GM06990 (cell line): ENCODE measurements at regions not wholly inside any gene's neighbourhood (a gene's known extent, or its start where the extent isn't known, plus 50 kb on each side); places are given as distances from the start of the nearest gene placed in this dataset.

ENCODE experiments used
- DNase-seq: peaks from one replicate; pipeline ENCODE4 v3.0.0-alpha.2; 2011; ENCODE audit not compliant: insufficient read length; ENCODE audit errors: extremely low read depth
- H3K27me3 ChIP-seq: replicated peaks from 2 replicates; pipeline ENCODE4 v1.6.0; 2011; ENCODE audit warnings: low read length; ENCODE audit not compliant: control insufficient read depth, insufficient read depth
- H3K36me3 ChIP-seq: 2 replicates; pipeline ENCODE4 v1.5.1; 2011; ENCODE audit warnings: low read length; ENCODE audit not compliant: control insufficient read depth, insufficient read depth
- H3K4me3 ChIP-seq: replicated peaks from 2 replicates; pipeline ENCODE4 v1.5.1; 2011; ENCODE audit warnings: low read depth, mild to moderate bottlenecking, control low read depth, low read length
- TF ChIP-seq, protein P1 (sequence below): IDR thresholded peaks from 2 replicates; pipeline ENCODE4 v1.5.1; 2011; ENCODE audit warnings: low read length, control low read depth, mild to moderate bottlenecking, inconsistent platforms; ENCODE audit not compliant: insufficient read depth, poor library complexity, severe bottlenecking

DNA sequence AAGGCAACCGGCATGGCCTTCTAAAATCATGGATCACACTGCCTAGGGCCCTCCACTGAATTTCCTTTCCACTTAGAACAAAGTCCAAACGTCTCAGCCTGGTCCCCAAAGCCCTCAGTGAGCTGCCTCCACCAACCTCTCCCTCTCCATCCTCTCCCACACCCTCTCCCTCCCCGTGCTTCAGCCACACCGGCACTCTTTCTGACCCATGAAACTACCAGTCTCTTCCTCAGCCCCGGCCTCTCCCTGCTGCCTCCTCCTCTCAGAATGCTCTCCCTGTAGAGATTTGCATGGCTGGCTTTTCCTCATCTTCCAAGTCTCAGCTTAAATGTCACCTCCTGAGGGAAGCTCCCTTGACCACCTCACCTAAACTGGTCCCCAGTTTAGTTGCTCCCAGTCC is 219.0 kb upstream of the ZMIZ1 start:
- no peak for DNase-seq
- TF ChIP-seq, protein P1, sequence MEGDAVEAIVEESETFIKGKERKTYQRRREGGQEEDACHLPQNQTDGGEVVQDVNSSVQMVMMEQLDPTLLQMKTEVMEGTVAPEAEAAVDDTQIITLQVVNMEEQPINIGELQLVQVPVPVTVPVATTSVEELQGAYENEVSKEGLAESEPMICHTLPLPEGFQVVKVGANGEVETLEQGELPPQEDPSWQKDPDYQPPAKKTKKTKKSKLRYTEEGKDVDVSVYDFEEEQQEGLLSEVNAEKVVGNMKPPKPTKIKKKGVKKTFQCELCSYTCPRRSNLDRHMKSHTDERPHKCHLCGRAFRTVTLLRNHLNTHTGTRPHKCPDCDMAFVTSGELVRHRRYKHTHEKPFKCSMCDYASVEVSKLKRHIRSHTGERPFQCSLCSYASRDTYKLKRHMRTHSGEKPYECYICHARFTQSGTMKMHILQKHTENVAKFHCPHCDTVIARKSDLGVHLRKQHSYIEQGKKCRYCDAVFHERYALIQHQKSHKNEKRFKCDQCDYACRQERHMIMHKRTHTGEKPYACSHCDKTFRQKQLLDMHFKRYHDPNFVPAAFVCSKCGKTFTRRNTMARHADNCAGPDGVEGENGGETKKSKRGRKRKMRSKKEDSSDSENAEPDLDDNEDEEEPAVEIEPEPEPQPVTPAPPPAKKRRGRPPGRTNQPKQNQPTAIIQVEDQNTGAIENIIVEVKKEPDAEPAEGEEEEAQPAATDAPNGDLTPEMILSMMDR: no peak

DNA sequence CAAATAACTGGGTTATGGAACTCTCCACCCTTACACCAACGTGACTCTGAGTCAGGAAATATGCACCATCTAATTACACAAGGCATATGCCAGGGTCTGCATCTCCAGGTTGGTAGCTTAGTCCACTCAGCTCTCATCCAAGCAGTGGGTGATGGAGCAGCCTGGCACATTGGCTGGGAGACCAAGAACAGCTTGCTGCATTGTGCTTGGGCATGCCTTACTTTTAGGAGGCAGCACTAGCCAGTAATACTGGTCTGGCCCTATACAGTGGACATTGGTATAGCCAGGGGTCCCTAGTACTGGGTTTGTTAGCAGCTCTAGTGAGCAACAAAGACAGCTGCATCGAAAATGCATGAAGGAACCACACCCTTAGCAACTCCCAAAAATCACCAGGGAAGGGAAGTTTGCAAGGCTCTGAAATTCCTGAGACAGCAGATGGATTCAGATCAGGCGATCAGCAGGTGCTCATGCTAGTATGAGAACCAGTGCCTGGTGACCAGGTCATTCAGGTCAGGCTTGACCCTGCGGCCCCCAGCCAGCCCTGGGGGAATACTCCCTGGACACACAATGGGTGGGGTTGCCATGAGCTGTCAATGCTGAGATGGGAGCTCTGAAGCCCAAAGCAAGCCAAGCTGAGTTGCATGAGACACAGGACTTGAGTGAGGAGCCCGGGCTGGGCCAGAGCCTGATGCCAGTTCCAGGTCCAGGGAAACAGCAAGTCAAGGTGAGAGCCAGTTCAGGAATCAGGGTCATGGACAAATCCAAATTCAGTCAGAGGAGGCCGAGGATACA is 217.9 kb upstream of the ZMIZ1 start:
- TF ChIP-seq, protein P1: no peak
- no peak for DNase-seq
- Histone ChIP-seq H3K27me3 (peaks cover 2% of the 10 kb centered on the region), H3K4me3 (no peak overlapping the region), H3K36me3 (no peaks in the 10 kb centered on the region)

More for the DNA sequence above, 219.0 kb upstream of the ZMIZ1 start:
- Histone ChIP-seq H3K36me3 (no peaks in the 10 kb centered on the region), H3K4me3 (no peak overlapping the region), H3K27me3 (peaks cover 2% of the 10 kb centered on the region)

DNA sequence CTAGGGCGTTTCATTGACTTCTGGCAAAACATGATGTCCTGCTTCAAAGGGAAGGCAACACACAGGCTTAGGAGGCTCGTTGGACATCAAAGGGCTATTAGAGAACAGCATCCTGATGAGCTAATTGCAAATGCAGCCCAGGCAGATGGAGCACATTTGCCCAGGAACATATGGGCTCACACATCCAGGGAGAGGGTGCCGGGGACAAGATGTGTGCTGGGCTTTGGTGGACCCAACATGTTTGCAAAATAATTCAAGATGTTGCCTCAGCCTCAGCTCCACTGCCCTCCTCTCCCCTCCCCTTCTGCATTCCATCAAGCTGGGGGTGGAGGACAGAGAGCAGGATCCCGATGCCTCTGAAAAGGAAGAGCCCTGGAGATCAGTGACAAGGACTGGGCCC is 217.1 kb upstream of the ZMIZ1 start:
- Histone ChIP-seq H3K27me3 (peaks cover 2% of the 10 kb centered on the region), H3K4me3 (no peak overlapping the region), H3K36me3 (no peaks in the 10 kb centered on the region)
- no peak for DNase-seq
- TF ChIP-seq, protein P1: no peak

DNA sequence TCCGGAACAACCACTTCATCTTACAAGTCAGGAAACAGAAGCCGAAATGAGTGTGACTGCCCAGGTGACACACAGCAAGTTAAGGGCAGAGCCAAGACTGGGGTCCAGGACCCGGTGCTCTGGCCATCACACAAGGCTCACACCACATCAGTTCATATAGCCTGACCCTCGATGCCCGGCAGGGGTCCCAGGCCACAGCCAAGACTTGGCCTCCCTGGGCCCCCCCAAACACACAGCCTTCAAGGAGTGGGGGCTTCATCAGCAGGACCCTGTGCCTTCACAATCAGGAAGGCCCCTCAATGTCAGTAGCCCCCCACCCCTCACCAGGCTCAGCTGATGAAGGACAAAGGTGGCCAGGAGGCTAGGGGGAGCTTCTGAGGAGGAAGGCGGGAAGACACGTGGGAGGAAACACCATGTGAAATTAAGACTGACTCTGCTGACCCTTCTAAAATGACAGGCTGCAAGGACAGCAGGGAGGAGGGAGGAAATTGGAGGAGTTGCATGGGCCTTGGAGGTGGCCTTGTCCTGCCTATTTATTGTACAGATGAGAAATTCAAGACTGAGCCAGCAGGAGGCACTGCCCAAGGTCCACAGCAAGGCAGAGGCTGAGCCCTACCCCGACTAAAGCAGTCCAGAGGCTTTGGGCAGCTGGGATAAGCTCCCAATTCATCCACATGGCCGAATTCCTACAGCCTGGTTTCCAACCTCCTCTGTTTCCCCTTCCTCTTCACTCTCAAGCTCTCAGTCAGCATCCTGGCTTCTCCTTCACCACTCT is 216.1 kb upstream of the ZMIZ1 start:
- DNase-seq: no peak
- Histone ChIP-seq H3K36me3 (no peaks in the 10 kb centered on the region), H3K27me3 (no peaks in the 10 kb centered on the region; the same call in none of the 2 replicates), H3K4me3 (no peak overlapping the region)
- TF ChIP-seq, protein P1: peak; percentile 47

DNA sequence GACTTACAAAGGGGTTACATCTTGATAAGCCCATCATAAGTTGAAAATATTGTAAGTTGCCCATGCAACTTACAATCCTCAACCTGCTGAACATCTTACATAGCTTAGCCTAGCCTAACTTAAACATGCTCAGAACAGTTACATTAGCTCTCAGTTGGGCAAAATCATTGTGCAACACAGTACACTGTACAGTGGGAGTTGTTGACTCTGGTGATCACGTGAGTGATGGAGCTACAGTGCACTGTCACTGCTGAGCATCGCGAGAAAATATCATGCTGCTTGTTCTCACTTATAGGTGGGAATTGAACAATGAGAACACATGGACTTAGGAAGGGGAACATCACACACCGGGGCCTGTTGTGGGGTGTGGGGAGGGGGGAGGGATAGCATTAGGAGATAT is 214.9 kb upstream of the ZMIZ1 start:
- Histone ChIP-seq H3K27me3 (no peaks in the 10 kb centered on the region; the same call in none of the 2 replicates), H3K4me3 (no peak overlapping the region), H3K36me3 (no peaks in the 10 kb centered on the region)
- TF ChIP-seq, protein P1: no peak
- no peak for DNase-seq
